ENCODE measurements at regions not wholly inside any gene's neighbourhood (a gene's known extent, or its start where the extent isn't known, plus 50 kb on each side); places are given as distances from the start of the nearest gene placed in this dataset.

DNA sequence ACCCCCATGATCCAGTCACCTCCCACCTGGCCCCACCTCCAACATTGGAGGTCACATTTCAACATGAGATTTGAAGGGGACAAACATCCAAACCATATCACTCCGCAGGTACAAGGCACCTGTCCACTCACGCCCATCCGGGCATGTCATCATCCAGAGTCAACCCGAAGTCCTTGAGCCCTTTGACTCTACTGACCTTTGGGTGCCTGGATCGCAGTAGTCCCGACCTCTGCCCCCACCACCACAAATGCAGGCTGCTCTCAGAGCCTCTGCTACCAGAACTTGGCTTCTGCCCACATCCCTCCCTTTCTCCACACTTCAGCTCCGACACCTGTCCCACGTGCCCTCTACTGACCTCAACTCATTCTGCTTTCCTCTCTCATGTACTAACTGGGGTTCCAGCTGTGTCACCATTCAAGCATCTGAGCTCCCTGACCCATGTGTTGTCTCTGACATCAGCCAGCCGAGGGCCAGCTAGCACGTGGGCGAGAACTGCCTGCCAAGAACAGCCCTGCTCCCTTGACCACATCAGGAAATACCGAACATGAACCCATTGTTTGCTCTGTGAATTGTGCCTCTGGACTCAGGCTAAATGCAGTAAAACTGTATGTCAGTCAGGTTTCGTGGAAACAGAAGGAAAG is 498.3 kb upstream of the SULF2 start:
- H3K9me3 Mint-ChIP-seq (ENCODE audit: low read depth): peaks cover 4% of the 10 kb centered on the region

DNA sequence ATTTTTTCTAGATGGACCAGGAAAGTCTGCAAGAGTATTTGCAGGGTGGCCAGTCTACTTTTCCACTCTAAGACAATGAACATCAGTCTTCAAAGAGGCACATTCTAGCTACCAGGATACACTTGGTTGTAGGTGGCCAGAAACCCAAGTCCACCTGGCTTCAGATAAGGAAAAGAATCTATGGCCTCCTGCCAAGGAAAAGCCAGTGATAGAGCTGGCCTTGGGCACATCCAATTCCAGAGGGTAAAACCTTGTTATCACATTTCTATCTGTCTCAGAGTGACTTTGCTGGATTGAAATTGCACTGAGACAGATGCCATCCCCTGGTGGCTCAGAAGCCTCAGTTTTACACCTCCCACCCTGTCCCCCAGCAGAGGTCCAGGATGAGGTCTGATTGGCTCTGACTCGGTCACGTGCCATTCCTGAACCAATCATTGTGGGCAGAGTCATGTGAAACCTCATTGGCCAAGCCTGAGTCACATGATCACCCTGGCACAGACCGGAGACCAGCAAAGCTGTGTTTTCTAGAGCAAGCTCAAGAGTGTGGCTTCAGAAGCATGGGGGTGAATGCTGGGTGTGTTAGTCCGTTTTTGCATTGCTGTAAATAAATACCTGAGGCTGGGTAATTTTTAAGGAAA is 497.4 kb upstream of the SULF2 start:
- TF ChIP-seq, protein P1, sequence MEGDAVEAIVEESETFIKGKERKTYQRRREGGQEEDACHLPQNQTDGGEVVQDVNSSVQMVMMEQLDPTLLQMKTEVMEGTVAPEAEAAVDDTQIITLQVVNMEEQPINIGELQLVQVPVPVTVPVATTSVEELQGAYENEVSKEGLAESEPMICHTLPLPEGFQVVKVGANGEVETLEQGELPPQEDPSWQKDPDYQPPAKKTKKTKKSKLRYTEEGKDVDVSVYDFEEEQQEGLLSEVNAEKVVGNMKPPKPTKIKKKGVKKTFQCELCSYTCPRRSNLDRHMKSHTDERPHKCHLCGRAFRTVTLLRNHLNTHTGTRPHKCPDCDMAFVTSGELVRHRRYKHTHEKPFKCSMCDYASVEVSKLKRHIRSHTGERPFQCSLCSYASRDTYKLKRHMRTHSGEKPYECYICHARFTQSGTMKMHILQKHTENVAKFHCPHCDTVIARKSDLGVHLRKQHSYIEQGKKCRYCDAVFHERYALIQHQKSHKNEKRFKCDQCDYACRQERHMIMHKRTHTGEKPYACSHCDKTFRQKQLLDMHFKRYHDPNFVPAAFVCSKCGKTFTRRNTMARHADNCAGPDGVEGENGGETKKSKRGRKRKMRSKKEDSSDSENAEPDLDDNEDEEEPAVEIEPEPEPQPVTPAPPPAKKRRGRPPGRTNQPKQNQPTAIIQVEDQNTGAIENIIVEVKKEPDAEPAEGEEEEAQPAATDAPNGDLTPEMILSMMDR (IDR thresholded peaks at IDR 0.05; ENCODE audit: unreplicated experiment): no peak
- Mint-ChIP-seq H3K36me3 (ENCODE audit: insufficient read depth) (no peaks in the 10 kb centered on the region), H3K27ac (no peak overlapping the region), H3K27me3 (no peaks in the 10 kb centered on the region), H3K4me1 (ENCODE audit: low read depth) (peaks cover 35% of the 10 kb centered on the region), H3K4me3 (ENCODE audit: low read depth) (no peak overlapping the region), H3K9me3 (ENCODE audit: low read depth) (peaks cover 4% of the 10 kb centered on the region)
- DNase-seq (ENCODE audit: low spot score, unreplicated experiment): no peak

More for the DNA sequence above, 498.3 kb upstream of the SULF2 start:
- H3K4me3 Mint-ChIP-seq (ENCODE audit: low read depth): no peak overlapping the region
- TF ChIP-seq, protein P1 (IDR thresholded peaks at IDR 0.05; ENCODE audit: unreplicated experiment): no peak
- no peak overlapping the region for H3K27ac Mint-ChIP-seq
- no peak for DNase-seq (ENCODE audit: low spot score, unreplicated experiment)
- H3K4me1 Mint-ChIP-seq (ENCODE audit: low read depth): peaks cover 36% of the 10 kb centered on the region
- H3K27me3 Mint-ChIP-seq: no peaks in the 10 kb centered on the region
- no peaks in the 10 kb centered on the region for H3K36me3 Mint-ChIP-seq (ENCODE audit: insufficient read depth)

DNA sequence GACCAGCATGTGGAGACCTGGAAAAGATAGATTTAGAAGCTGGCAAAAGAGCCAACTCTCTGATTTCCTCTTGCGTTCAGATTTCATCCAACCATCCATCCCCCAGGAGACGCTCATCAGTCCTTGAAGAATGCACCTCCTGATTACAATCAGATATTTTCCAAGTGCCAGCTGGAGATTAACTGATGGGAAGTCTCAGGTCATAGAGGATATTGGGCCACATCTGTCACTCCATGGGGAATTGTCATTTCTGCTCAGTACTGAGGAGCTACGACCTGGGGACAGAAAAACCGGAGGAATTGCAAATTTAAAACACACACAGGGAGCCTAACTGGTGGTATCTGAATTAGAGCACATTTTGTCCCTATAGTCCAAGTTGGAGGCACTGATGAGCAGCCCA is 496.2 kb upstream of the SULF2 start:
- TF ChIP-seq, protein P1 (IDR thresholded peaks at IDR 0.05; ENCODE audit: unreplicated experiment): no peak
- DNase-seq (ENCODE audit: low spot score, unreplicated experiment): no peak
- Mint-ChIP-seq H3K4me1 (ENCODE audit: low read depth) (peaks cover 26% of the 10 kb centered on the region), H3K4me3 (ENCODE audit: low read depth) (no peak overlapping the region), H3K27ac (no peak overlapping the region), H3K9me3 (ENCODE audit: low read depth) (peaks cover 4% of the 10 kb centered on the region), H3K27me3 (no peaks in the 10 kb centered on the region), H3K36me3 (ENCODE audit: insufficient read depth) (no peaks in the 10 kb centered on the region)

DNA sequence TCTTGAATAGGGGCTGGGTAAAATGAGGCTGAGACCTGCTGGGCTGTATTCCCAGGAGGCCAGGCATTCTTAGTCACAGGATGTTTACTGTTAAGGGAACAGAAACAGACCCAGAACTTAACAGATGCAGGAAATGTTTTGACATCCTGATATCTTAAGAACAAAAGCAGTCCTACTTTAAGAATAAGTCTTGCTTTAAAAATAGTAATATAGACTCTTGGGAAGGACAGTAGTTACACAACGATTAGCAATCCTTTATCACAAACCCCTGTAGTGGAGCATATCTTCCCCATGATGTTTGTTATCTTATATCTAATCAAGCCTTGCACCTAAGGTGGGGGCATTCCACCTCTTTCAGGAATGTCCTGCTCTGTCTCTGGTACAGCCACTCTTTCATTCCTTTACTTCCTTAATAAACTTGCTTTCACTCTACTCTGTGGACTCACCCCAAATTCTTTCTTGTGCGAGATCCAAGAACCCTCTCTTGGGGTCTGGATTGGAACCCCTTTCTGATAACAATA is 493.7 kb upstream of the SULF2 start:
- DNase-seq (ENCODE audit: low spot score, unreplicated experiment): no peak
- Mint-ChIP-seq H3K27me3 (no peaks in the 10 kb centered on the region), H3K36me3 (ENCODE audit: insufficient read depth) (no peaks in the 10 kb centered on the region), H3K4me3 (ENCODE audit: low read depth) (no peak overlapping the region), H3K9me3 (ENCODE audit: low read depth) (peaks cover 4% of the 10 kb centered on the region), H3K27ac (no peak overlapping the region), H3K4me1 (ENCODE audit: low read depth) (peaks cover 12% of the 10 kb centered on the region)
- TF ChIP-seq, protein P1 (IDR thresholded peaks at IDR 0.05; ENCODE audit: unreplicated experiment): no peak

DNA sequence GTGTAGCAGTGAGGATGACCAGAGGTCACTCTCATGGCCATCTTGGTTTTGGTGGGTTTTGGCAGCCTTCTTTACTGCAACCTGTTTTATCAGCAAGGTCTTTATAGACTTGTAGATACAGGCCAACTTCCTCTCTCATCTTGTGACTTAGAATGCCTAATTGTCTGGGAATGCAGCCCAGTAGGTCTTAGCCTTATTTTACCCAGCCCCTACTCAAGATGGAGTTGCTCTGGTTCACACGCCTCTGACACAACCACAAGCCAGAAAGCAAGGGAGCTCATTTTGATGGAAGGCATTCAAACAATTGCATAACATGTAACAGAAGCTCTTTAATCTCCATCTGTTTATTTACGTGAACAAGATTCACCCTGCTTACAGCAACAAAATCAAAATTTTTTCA is 492.0 kb upstream of the SULF2 start:
- no peak overlapping the region for H3K4me3 Mint-ChIP-seq (ENCODE audit: low read depth)
- H3K27ac Mint-ChIP-seq: no peak overlapping the region
- no peaks in the 10 kb centered on the region for H3K27me3 Mint-ChIP-seq
- no peaks in the 10 kb centered on the region for H3K9me3 Mint-ChIP-seq (ENCODE audit: low read depth)
- TF ChIP-seq, protein P1 (IDR thresholded peaks at IDR 0.05; ENCODE audit: unreplicated experiment): no peak
- no peak for DNase-seq (ENCODE audit: low spot score, unreplicated experiment)
- H3K36me3 Mint-ChIP-seq (ENCODE audit: insufficient read depth): no peaks in the 10 kb centered on the region
- peaks cover 9% of the 10 kb centered on the region for H3K4me1 Mint-ChIP-seq (ENCODE audit: low read depth)

Data from progenitor cell of endocrine pancreas (in vitro differentiated cells).